Vagina (tissue), 2 donors: ENCODE measurements at regions not wholly inside any gene's neighbourhood (a gene's known extent, or its start where the extent isn't known, plus 50 kb on each side); places are given as distances from the start of the nearest gene placed in this dataset.
A peak's percentile ranks its signal among the peaks of the same experiment; 100 is the strongest.

Experiments used
- DNase-seq, 2 donors: peaks; one replicate each; pipeline ENCODE4 v3.0.0-alpha.2; 2017; ENCODE audit errors: extremely low spot score in 2 of 2
- H3K27ac ChIP-seq: fragments of 200-600 bp; sonication (generic); one replicate; pipeline ENCODE4 v1.5.1; 2019
- H3K27me3 ChIP-seq: fragments of 200-600 bp; sonication (generic); one replicate; pipeline ENCODE4 v1.5.1; 2019
- H3K36me3 ChIP-seq, 2 donors: fragments of 200-600 bp; sonication (generic); one replicate each; pipeline ENCODE4 v1.5.1; 2017 to 2019
- H3K4me1 ChIP-seq: fragments of 200-600 bp; sonication (generic); one replicate; pipeline ENCODE4 v1.5.1; 2019
- H3K4me3 ChIP-seq, 2 donors: fragments of 200-600 bp; sonication (generic); 1 replicate in 1 of 2; 2 replicates in 1 of 2; pipeline ENCODE4 v1.5.1; 2016 to 2019
- H3K9me3 ChIP-seq: fragments of 200-600 bp; sonication (generic); one replicate; pipeline ENCODE4 v1.5.1; 2019
- POLR2A ChIP-seq, 2 donors: fragments of 450-650 bp; IDR thresholded peaks; one replicate each; pipeline ENCODE4 v1.6.1; 2017; ENCODE audit warnings: antibody characterized with exemption in 2 of 2, mild to moderate bottlenecking in 2 of 2, moderate library complexity in 2 of 2
- POLR2AphosphoS5 ChIP-seq, 2 donors: sonication (generic); formaldehyde crosslinking; IDR thresholded peaks; one replicate each; pipeline ENCODE4 v1.9.0; 2017; ENCODE audit warnings: antibody characterized with exemption in 2 of 2, mild to moderate bottlenecking in 2 of 2, low read depth in 1 of 2; ENCODE audit not compliant: insufficient read depth in 1 of 2
- intact Hi-C: fragments of 100-400 bp; cut with DNase I; formaldehyde crosslinking; loops from one replicate; pipeline ENCODE4 v1.15.1; 2023
- TF ChIP-seq, protein P1 (sequence below), 3 experiments: fragments of 450-650 bp in 2 of 3; fragments of 200-600 bp in 1 of 3; sonication (generic) in 1 of 3; IDR thresholded peaks; one replicate each; pipeline ENCODE4 v1.5.1; 2017 to 2019; ENCODE audit warnings: antibody characterized with exemption in 3 of 3, mild to moderate bottlenecking in 2 of 3, moderate library complexity in 2 of 3

DNA sequence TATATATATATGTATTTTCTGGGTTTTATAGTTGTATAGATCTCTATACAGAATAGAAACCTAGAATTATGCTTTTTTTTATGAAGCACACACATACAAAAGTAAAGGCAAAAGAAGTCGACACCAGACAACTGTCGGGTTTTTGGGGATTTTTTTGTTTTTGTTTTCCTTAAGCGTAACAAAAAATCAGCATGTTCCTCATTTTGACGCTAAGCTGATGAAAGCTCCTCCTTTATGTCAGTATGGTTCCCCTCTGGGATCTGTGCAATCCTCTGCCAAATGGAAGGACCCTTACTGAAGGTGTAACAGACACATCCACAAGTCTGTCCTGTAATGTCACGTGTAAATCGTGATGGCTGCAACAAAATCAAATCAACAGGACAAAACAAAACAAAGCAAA, 226.2 kb downstream of the RHOU start:
- Histone ChIP-seq H3K4me1 (peaks cover 17% of the 10 kb centered on the region), H3K27ac (no peak overlapping the region), H3K36me3 (no peaks in the 10 kb centered on the region), H3K4me3 (no peak overlapping the region), H3K9me3 (no peaks in the 10 kb centered on the region), H3K27me3 (no peaks in the 10 kb centered on the region)
- TF ChIP-seq POLR2AphosphoS5 (IDR thresholded peaks at IDR 0.05; ENCODE audit: insufficient read depth in 1 of 2, low read depth in 1 of 2) (no peak), POLR2A (IDR thresholded peaks at IDR 0.05) (no peak)
- TF ChIP-seq, protein P1, sequence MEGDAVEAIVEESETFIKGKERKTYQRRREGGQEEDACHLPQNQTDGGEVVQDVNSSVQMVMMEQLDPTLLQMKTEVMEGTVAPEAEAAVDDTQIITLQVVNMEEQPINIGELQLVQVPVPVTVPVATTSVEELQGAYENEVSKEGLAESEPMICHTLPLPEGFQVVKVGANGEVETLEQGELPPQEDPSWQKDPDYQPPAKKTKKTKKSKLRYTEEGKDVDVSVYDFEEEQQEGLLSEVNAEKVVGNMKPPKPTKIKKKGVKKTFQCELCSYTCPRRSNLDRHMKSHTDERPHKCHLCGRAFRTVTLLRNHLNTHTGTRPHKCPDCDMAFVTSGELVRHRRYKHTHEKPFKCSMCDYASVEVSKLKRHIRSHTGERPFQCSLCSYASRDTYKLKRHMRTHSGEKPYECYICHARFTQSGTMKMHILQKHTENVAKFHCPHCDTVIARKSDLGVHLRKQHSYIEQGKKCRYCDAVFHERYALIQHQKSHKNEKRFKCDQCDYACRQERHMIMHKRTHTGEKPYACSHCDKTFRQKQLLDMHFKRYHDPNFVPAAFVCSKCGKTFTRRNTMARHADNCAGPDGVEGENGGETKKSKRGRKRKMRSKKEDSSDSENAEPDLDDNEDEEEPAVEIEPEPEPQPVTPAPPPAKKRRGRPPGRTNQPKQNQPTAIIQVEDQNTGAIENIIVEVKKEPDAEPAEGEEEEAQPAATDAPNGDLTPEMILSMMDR (IDR thresholded peaks at IDR 0.05) = no peak
- intact Hi-C loops = no loop called here
- DNase-seq = no peak

DNA sequence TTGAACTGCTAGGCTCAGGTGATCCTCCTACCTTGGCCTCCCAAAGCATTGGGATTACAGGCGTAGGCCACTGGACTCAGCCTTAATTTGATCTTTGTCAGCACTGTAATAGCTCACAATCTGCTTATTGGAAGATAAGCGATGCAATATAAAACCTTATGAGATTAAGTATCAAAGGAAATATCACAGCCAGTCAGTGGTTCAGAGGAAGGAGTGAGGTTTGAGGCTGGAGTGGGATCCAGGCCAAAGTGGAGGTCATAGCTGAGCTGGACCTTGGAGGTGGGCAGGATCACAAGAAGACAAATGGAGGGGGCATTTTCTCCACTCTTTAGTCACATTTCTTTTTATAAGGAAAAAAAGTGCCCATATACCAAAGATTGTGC, 228.5 kb downstream of the RHOU start:
- no peak overlapping the region for H3K4me3 ChIP-seq
- H3K4me1 ChIP-seq = peaks cover 17% of the 10 kb centered on the region
- no peaks in the 10 kb centered on the region for H3K9me3 ChIP-seq
- no peak for DNase-seq
- TF ChIP-seq, protein P1 (IDR thresholded peaks at IDR 0.05) = no peak
- H3K27me3 ChIP-seq = no peaks in the 10 kb centered on the region
- no peaks in the 10 kb centered on the region for H3K36me3 ChIP-seq
- peak overlapping the region; percentile 69 for H3K27ac ChIP-seq
- intact Hi-C loops = no loop called here

DNA sequence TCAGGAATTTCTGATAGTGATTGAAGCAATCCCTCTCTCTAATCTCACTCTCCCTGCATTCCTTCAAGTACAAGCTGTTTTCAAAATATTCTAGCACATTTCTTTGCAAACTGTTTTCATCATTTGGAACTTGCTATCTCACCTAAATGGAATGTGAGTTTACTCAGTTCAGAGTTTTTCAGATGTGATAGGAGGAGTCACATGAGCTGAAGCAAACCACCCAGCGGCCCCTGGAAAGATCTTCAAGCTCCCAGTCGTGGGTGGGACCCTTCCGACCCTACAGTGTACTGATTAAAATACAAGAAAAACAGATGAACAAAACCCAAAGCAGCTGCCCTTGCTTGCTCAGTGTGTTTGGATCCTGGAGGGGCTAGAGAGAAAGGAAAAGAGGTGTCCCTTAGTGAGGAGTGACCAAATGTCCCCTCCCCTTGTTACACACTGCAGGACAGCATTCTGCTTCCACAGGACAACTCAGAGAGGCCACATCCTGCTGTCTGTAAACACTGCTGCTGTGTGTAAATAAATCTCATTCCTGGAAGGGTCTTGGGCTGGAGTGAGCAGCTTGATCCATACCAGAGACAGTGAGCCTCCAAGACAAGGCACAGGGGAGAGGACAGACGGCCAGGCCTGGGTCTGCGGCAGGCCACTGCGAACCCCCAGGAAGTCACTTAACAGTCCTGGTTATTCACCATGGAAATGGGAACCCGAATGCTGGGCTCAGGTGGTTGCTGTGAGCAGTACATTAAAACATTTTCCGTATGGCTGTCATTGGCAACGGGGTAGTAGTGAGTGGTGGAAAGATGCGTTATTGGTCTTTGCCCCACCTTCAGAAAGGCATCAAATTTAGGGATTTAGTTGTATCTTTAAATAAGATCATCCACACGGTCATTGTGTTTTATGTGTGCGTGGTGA, 229.2 kb downstream of the RHOU start:
- Histone ChIP-seq H3K36me3 (no peaks in the 10 kb centered on the region), H3K4me3 (no peak overlapping the region), H3K9me3 (no peaks in the 10 kb centered on the region), H3K27me3 (no peaks in the 10 kb centered on the region), H3K27ac (peak overlapping the region; percentile 69), H3K4me1 (peaks cover 17% of the 10 kb centered on the region)
- TF ChIP-seq, protein P1 (IDR thresholded peaks at IDR 0.05) = no peak
- TF ChIP-seq POLR2AphosphoS5 (IDR thresholded peaks at IDR 0.05; ENCODE audit: insufficient read depth in 1 of 2, low read depth in 1 of 2) = peak in 1 of 2 donors; percentile 23
- intact Hi-C loops = no loop called here
- DNase-seq = no peak

DNA sequence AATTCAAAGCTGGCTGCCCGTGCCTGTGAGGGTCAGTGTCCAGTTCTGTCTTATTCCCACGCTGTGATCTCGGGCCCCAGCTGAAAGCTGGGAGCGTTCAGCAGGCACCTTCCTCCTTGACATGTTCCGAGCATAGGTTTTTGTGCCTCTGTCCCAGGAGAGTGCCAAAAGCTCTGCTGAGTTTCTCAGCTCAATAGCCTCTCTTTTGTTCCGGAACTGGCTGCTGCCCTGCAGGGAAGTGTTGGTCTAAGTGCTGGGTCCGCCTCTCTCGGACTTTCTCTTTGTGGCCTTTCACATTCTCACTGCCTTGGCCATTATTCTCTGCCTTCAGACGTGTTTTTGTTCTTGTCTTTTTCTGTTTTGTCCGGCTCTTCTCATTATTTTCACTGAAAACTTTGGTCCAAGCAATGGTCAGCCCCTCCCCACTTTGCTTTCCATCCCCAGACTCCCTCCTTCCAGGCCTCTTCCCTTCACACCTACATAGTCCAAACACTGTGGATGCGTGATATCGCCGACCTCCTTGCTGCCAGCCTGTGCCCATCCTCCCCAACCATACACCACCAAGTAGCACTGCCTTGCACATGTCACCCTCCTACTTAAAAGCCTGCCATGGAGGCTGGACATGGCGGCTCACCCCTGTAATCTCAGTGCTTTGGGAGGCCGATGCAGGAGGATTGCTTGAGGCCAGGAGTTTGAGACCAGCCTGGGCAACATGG, 233.8 kb downstream of the RHOU start:
- H3K27ac ChIP-seq = no peak overlapping the region
- H3K4me1 ChIP-seq = peaks cover 8% of the 10 kb centered on the region
- H3K27me3 ChIP-seq = no peaks in the 10 kb centered on the region
- TF ChIP-seq POLR2AphosphoS5 (IDR thresholded peaks at IDR 0.05; ENCODE audit: insufficient read depth in 1 of 2, low read depth in 1 of 2) (no peak), POLR2A (IDR thresholded peaks at IDR 0.05) (no peak)
- TF ChIP-seq, protein P1 (IDR thresholded peaks at IDR 0.05) = no peak
- no peaks in the 10 kb centered on the region for H3K36me3 ChIP-seq
- H3K4me3 ChIP-seq = no peak overlapping the region
- H3K9me3 ChIP-seq = no peaks in the 10 kb centered on the region
- intact Hi-C loops = no loop called here
- DNase-seq = peak; percentile 55 to 70
